ENCODE measurements at regions not wholly inside any gene's neighbourhood (a gene's known extent, or its start where the extent isn't known, plus 50 kb on each side); places are given as distances from the start of the nearest gene placed in this dataset.

DNA sequence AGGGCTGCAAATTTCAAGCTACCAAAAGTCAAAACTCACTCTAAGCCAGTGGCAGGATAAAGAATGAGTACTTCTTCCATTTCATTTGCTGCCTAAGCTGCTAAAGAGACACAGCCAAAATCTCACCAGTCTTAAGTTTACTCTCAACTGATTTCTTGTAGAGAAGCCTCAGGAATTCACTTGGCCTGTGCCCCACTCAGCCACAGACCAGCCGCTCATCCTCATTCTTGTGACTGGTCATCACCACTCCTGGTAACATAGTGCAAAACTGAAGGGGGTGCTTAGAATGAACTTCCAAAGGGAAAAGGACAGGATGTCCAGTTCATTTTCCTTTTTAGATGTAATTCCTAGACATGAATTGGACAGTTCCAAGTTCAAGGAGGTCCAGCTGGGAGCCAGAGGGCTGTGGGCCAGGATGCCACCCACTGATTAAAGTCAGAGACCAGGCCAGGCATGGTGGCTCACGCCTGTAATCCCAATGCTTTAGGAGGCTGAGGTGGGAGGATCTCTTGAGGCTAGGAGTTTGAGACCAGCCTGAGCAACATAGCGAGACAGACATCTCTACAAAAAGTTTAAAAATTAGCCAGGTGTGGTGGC, 72.7 kb upstream of the RANBP3L start:
- peak in 1 of 2 donors; percentile 28 for ATAC-seq
- Histone ChIP-seq H3K27me3 (no peaks in the 10 kb centered on the region), H3K36me3 (no peaks in the 10 kb centered on the region), H3K27ac (peak overlapping the region in 2 of 4 donors; percentile 15 to 29), H3K4me1 (no peaks in the 10 kb centered on the region), H3K4me3 (no peak overlapping the region), H3K9me3 (no peaks in the 10 kb centered on the region)
- in situ Hi-C loops (cut with MboI; ENCODE audit: low sequenced_read_pairs in 4 of 4) (no loop called here), intact Hi-C loops (cut with DNase I; ENCODE audit: low total_unique reads) (no loop called here)
- no peak for TF ChIP-seq POLR2A (IDR thresholded peaks at IDR 0.05)
- TF ChIP-seq, protein P1, sequence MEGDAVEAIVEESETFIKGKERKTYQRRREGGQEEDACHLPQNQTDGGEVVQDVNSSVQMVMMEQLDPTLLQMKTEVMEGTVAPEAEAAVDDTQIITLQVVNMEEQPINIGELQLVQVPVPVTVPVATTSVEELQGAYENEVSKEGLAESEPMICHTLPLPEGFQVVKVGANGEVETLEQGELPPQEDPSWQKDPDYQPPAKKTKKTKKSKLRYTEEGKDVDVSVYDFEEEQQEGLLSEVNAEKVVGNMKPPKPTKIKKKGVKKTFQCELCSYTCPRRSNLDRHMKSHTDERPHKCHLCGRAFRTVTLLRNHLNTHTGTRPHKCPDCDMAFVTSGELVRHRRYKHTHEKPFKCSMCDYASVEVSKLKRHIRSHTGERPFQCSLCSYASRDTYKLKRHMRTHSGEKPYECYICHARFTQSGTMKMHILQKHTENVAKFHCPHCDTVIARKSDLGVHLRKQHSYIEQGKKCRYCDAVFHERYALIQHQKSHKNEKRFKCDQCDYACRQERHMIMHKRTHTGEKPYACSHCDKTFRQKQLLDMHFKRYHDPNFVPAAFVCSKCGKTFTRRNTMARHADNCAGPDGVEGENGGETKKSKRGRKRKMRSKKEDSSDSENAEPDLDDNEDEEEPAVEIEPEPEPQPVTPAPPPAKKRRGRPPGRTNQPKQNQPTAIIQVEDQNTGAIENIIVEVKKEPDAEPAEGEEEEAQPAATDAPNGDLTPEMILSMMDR (IDR thresholded peaks at IDR 0.05 in 4 of 5, conservative IDR thresholded peaks at IDR 0.05 in 1 of 5) = no peak
- DNase-seq = peak in 1 of 2 donors; percentile 25

DNA sequence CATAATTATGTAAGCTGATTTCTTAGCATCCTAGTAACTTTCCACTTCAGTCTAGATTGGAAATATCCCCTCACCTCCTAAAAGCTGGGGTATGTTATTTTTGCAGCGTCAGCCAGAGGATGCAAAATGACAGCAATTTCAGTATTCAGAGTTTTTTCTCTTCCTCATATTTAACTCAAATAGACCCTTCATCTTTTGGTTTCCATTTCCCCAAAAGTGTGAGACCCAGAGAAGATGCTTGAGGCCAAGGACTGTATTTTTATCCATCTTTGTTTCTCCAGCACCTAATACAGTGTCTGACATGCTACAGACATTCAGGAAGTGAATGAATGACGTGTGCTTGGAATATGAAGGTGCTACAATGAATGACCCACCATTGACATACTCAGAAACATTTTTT, 75.5 kb upstream of the RANBP3L start:
- no peaks in the 10 kb centered on the region for H3K27me3 ChIP-seq
- DNase-seq (no peak), ATAC-seq (no peak)
- intact Hi-C loops (cut with DNase I; ENCODE audit: low total_unique reads) = no loop called here
- no peaks in the 10 kb centered on the region for H3K36me3 ChIP-seq
- H3K9me3 ChIP-seq = no peaks in the 10 kb centered on the region
- no peak for TF ChIP-seq POLR2A (IDR thresholded peaks at IDR 0.05)
- TF ChIP-seq, protein P1 (IDR thresholded peaks at IDR 0.05 in 4 of 5, conservative IDR thresholded peaks at IDR 0.05 in 1 of 5) = no peak
- H3K4me1 ChIP-seq = no peaks in the 10 kb centered on the region
- H3K4me3 ChIP-seq = no peak overlapping the region
- H3K27ac ChIP-seq = no peak overlapping the region
- in situ Hi-C loops (cut with MboI; ENCODE audit: low sequenced_read_pairs in 4 of 4) = no loop called here

DNA sequence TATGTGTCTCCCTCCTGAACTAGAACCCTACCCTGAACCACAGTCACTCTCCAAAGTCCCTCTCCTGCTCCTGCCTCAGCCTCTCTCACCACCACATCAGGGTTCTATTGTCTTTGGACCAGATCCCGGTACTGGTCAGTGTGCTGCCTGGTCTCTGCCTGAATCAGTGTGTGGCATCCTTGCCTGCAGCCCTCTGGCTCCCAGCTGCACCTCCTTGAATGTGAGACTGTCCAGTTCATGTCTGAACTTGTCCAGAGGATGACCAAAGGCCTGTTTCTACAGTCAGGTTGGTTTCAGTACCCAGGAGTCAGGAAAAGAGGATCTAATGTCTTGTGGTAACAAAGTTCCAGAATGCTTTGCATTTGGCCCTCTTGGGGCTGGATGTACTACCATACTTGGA, 76.8 kb upstream of the RANBP3L start:
- Histone ChIP-seq H3K27ac (no peak overlapping the region), H3K9me3 (no peaks in the 10 kb centered on the region), H3K27me3 (no peaks in the 10 kb centered on the region), H3K36me3 (no peaks in the 10 kb centered on the region), H3K4me1 (no peaks in the 10 kb centered on the region), H3K4me3 (no peak overlapping the region)
- DNase-seq (no peak), ATAC-seq (no peak)
- in situ Hi-C loops (cut with MboI; ENCODE audit: low sequenced_read_pairs in 4 of 4) (no loop called here), intact Hi-C loops (cut with DNase I; ENCODE audit: low total_unique reads) (no loop called here)
- TF ChIP-seq, protein P1 (IDR thresholded peaks at IDR 0.05 in 4 of 5, conservative IDR thresholded peaks at IDR 0.05 in 1 of 5) = no peak
- no peak for TF ChIP-seq POLR2A (IDR thresholded peaks at IDR 0.05)

DNA sequence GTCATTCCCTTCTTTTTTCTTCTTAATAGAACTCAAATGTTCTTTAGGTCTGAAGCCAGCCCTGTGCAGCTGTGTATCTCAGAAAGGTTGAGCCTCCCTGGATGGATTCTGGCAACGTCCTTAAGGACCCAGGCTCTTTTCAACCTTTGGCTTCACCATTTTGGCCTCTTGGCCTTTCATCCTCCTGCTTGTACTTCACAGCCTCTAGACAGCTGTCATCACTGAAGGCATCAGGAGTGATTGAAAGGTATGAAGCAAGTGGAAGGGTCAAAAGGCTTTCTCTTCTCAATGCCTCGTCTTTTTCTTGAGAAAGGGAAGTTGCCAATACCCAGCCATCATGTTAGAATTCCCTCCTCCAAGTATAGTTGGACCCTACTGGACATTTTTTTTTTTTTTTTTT, 81.2 kb upstream of the RANBP3L start:
- H3K9me3 ChIP-seq = no peaks in the 10 kb centered on the region
- in situ Hi-C loops (cut with MboI; ENCODE audit: low sequenced_read_pairs in 4 of 4) = no loop called here

More for the DNA sequence above, 81.2 kb upstream of the RANBP3L start:
- DNase-seq (no peak), ATAC-seq (no peak)
- no peak for TF ChIP-seq POLR2A (IDR thresholded peaks at IDR 0.05)
- TF ChIP-seq, protein P1 (IDR thresholded peaks at IDR 0.05 in 4 of 5, conservative IDR thresholded peaks at IDR 0.05 in 1 of 5) = no peak
- H3K4me3 ChIP-seq = no peak overlapping the region
- intact Hi-C loops (cut with DNase I; ENCODE audit: low total_unique reads) = no loop called here
- H3K27me3 ChIP-seq = no peaks in the 10 kb centered on the region
- no peak overlapping the region for H3K27ac ChIP-seq
- H3K36me3 ChIP-seq = no peaks in the 10 kb centered on the region
- H3K4me1 ChIP-seq = no peaks in the 10 kb centered on the region
